SU-DHL-6 (cell line): ENCODE measurements at regions not wholly inside any gene's neighbourhood (a gene's known extent, or its start where the extent isn't known, plus 50 kb on each side); places are given as distances from the start of the nearest gene placed in this dataset.

Source experiments
- CTCF ChIP-seq: fragments of 200-600 bp; sonication (generic); IDR thresholded peaks from one replicate; pipeline ENCODE4 v1.5.1; 2017; ENCODE audit warnings: antibody characterized with exemption, mild to moderate bottlenecking, low read length, moderate library complexity; ENCODE audit not compliant: insufficient read depth, poor library complexity, severe bottlenecking
- EZH2phosphoT487 ChIP-seq: fragments of 200-600 bp; sonication (generic), shearing (Covaris generic); conservative IDR thresholded peaks from 2 replicates; pipeline ENCODE4 v1.6.1; 2018; ENCODE audit warnings: mild to moderate bottlenecking, antibody characterized with exemption, low read length, moderate library complexity, mixed read lengths

GRCh38 chr12:5194306-5194705 is 150.6 kb downstream of the KCNA5 start:
- TF ChIP-seq CTCF (no peak), EZH2phosphoT487 (no peak)
